AG09309 (cell line): ENCODE measurements at regions not wholly inside any gene's neighbourhood (a gene's known extent, or its start where the extent isn't known, plus 50 kb on each side); places are given as distances from the start of the nearest gene placed in this dataset.

Source experiments
- DNase-seq: peaks from one replicate; pipeline ENCODE4 v3.0.0-alpha.2; 2010; ENCODE audit warnings: low read depth
- H3K4me3 ChIP-seq: 2 replicates; pipeline ENCODE4 v1.5.1; 2011; ENCODE audit warnings: mild to moderate bottlenecking, low read depth, low read length, moderate library complexity; ENCODE audit not compliant: control insufficient read depth
- TF ChIP-seq, protein P1 (sequence below): IDR thresholded peaks from 2 replicates; pipeline ENCODE4 v1.5.1; 2011; ENCODE audit warnings: mild to moderate bottlenecking, low read depth, low read length, inconsistent platforms; ENCODE audit not compliant: insufficient read depth, control insufficient read depth; ENCODE audit errors: missing control alignments

DNA sequence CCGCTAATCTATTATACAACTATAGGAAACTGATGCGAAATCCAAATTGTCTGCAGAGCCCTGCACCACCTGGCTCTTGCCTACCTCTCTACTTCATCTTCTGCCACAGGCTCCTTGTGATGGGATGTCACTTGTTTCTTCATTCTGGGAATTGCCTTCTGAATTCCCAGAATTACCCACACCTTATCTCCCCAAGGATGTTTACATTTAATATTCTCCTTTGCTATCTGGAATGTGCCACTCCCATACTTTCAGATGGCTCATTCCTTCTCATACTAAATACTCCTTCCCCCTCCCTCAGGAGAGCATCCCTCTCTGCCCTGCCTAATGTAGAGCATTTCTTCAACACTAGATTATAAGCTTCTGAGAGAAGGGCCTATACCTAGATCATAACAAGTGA, 573.1 kb downstream of the GALC start:
- no peak overlapping the region for H3K4me3 ChIP-seq
- TF ChIP-seq, protein P1, sequence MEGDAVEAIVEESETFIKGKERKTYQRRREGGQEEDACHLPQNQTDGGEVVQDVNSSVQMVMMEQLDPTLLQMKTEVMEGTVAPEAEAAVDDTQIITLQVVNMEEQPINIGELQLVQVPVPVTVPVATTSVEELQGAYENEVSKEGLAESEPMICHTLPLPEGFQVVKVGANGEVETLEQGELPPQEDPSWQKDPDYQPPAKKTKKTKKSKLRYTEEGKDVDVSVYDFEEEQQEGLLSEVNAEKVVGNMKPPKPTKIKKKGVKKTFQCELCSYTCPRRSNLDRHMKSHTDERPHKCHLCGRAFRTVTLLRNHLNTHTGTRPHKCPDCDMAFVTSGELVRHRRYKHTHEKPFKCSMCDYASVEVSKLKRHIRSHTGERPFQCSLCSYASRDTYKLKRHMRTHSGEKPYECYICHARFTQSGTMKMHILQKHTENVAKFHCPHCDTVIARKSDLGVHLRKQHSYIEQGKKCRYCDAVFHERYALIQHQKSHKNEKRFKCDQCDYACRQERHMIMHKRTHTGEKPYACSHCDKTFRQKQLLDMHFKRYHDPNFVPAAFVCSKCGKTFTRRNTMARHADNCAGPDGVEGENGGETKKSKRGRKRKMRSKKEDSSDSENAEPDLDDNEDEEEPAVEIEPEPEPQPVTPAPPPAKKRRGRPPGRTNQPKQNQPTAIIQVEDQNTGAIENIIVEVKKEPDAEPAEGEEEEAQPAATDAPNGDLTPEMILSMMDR: no peak
- DNase-seq: no peak

DNA sequence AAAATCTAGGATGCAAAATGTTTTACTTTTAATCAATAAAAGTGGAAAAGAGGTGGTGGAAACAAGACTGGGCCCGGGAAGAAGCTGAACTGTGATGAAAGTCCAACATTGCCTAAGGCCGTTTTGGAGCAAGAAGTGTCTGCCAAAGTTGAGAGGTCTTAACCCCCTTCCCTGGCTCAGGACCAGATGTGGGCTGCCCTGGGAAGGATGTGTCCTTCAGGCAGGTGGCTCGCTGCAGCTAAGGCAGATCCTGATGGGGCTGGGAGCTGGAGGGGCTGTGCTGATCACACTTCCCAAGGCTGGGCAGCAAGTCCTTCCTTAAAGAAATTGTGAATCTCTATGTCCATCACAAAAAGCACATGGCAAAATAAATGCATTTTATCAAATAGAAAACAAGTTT, 581.6 kb downstream of the GALC start:
- no peak overlapping the region for H3K4me3 ChIP-seq
- no peak for DNase-seq
- TF ChIP-seq, protein P1: no peak

DNA sequence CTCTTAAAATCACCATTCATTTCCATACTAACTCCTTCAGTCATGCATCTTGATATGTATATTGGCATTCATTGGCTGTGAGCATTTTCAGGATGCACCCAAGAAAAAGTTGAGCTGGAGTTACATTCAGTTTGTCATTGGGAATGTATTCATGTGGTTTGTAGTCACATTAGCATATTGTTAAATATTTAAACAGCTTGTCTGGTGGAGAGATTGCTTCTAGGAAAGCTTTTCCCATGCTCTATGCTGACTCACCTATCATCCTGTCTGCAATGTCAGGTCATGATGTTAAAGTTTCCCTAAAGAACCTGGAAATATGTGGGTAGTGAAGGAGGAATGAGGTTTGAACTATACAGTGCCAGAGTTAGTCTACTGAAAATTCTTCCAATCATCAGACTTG, 583.6 kb downstream of the GALC start:
- TF ChIP-seq, protein P1: no peak
- no peak overlapping the region for H3K4me3 ChIP-seq
- DNase-seq: no peak

DNA sequence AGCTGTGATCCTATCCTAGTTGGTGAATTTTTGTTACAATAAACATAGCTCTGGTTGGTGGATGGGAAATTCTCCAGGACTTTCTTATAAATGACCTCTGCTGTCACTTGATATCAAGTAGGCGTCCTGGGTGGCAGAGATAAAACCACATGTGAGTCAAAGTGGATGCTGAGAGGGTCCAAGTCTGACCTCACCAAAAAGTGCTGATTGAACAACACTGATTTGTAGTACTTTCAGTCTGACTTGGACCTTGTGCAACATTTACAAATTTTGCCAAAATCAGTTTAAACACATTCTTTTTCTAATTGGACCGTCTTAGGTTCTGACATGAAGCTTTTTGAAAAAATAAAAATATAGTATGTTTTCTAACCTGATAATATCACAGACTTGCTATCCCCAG, 585.6 kb downstream of the GALC start:
- no peak overlapping the region for H3K4me3 ChIP-seq
- TF ChIP-seq, protein P1: no peak

DNA sequence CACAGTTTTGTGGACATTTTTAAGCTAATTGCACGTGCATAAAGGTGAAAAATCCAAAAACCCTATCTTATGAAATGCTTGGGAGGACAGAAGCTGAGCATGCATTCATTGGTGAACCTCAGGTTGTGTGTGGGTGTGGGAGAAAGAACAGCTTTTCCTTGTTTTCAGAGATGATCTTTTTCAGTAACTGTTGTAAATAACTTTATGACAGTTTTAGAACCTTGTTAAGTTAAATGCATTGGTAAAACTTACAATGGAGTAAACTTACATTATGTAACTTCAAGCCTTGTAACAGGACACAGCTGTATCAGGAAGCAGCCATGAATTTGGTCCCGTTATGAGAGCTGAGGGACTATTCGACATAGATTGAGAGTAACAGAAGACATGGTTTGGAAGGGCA, 587.4 kb downstream of the GALC start:
- TF ChIP-seq, protein P1: no peak
- no peak for DNase-seq
- no peak overlapping the region for H3K4me3 ChIP-seq

More for the DNA sequence above, 585.6 kb downstream of the GALC start:
- no peak for DNase-seq

DNA sequence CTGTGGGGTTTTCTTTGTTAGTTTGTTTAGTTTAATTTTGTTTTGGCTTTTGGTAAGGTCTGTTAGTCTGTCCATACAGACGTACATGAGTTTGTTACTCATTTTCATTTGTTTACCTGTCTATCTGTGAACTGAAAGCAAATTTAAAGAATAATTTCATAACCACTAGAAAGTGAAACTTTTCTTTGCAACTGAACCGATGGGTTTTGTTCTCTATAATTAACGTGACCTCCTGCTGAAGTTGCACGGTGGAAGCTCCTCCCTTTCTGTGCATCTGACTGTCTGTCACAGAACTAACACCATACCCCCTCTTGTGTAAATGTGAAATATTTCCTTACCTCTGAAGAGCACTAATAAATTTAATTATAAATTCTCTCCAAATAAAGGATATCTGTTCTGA, 595.5 kb downstream of the GALC start:
- no peak overlapping the region for H3K4me3 ChIP-seq
- TF ChIP-seq, protein P1: no peak
- DNase-seq: no peak

DNA sequence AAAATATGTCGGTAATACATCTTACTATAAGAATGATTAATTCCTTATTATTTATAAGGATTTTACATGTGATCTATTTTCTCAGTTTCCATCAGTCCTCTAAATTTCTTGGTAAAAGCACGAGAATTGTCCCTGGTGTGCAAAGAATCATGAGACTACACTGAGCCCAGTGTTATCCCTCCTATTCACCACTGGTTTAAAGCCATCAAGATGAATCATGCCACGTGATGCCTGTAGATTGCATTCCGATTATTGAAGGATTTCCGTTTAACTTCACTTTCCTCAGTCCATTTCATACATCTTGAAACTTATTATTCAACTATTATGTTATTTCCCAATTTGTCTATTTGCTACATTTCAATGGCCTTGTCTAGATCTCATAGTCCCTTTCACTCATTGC, 601.9 kb downstream of the GALC start:
- no peak for DNase-seq
- H3K4me3 ChIP-seq: no peak overlapping the region
- TF ChIP-seq, protein P1: no peak
